ENCODE measurements at regions not wholly inside any gene's neighbourhood (a gene's known extent, or its start where the extent isn't known, plus 50 kb on each side); places are given as distances from the start of the nearest gene placed in this dataset.
"Not testable (repeated sequence)": the region's sequence is repeated elsewhere in the genome, so short reads cannot be mapped to it uniquely, and the experiment has no call there.

- POLR2A ChIA-PET, result interaction anchor here (1.1 kb wide), 1 partner anchor 24 kb away, joined by 3 read pairs; no protein-coding TSS in a partner anchor
These were observed 571.3 kb upstream of the CNTNAP5 start for GRCh38 chr2:123453772-123454171.

GRCh38 chr2:123455234-123455633 is 569.9 kb upstream of the CNTNAP5 start:
- H3K27ac Mint-ChIP-seq (ENCODE audit: low read depth, unreplicated experiment); intact Hi-C loops (cut with micrococcal nuclease); H3K27me3 Mint-ChIP-seq (ENCODE audit: insufficient read depth, unreplicated experiment); H3K36me3 Mint-ChIP-seq (ENCODE audit: insufficient read depth, unreplicated experiment); POLR2A ChIA-PET; DNase-seq (ENCODE audit: unreplicated experiment); H3K4me3 Mint-ChIP-seq (ENCODE audit: unreplicated experiment); H3K9me3 Mint-ChIP-seq (ENCODE audit: unreplicated experiment); BruUV-seq (replicated peaks): not testable (repeated sequence)
- CTCF ChIA-PET, result interaction anchor here (0.7 kb wide), 1 partner anchor 470 kb away, joined by 3 read pairs; no protein-coding TSS in a partner anchor
- H3K4me1 Mint-ChIP-seq (ENCODE audit: insufficient read depth, unreplicated experiment), result peaks cover 25% of the 10 kb centered on the region

More at GRCh38 chr2:123453772-123454171, 571.3 kb upstream of the CNTNAP5 start:
- intact Hi-C loops (cut with micrococcal nuclease), result no loop called here
- Mint-ChIP-seq H3K4me1 (ENCODE audit: insufficient read depth, unreplicated experiment) (peaks cover 25% of the 10 kb centered on the region), H3K9me3 (ENCODE audit: unreplicated experiment) (no peaks in the 10 kb centered on the region), H3K36me3 (ENCODE audit: insufficient read depth, unreplicated experiment) (peaks cover 10% of the 10 kb centered on the region), H3K27ac (ENCODE audit: low read depth, unreplicated experiment) (no peak overlapping the region), H3K27me3 (ENCODE audit: insufficient read depth, unreplicated experiment) (no peaks in the 10 kb centered on the region), H3K4me3 (ENCODE audit: unreplicated experiment) (no peak overlapping the region)
- CTCF ChIA-PET, result interaction anchor here (0.6 kb wide), 1 partner anchor 1479 kb away, joined by 4 read pairs; no protein-coding TSS in a partner anchor
- peak; percentile 44 for DNase-seq (ENCODE audit: unreplicated experiment)
- TF ChIP-seq, protein P1, sequence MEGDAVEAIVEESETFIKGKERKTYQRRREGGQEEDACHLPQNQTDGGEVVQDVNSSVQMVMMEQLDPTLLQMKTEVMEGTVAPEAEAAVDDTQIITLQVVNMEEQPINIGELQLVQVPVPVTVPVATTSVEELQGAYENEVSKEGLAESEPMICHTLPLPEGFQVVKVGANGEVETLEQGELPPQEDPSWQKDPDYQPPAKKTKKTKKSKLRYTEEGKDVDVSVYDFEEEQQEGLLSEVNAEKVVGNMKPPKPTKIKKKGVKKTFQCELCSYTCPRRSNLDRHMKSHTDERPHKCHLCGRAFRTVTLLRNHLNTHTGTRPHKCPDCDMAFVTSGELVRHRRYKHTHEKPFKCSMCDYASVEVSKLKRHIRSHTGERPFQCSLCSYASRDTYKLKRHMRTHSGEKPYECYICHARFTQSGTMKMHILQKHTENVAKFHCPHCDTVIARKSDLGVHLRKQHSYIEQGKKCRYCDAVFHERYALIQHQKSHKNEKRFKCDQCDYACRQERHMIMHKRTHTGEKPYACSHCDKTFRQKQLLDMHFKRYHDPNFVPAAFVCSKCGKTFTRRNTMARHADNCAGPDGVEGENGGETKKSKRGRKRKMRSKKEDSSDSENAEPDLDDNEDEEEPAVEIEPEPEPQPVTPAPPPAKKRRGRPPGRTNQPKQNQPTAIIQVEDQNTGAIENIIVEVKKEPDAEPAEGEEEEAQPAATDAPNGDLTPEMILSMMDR (IDR thresholded peaks at IDR 0.05; ENCODE audit: unreplicated experiment), result no peak
- BruUV-seq (replicated peaks), result no TSS peak

DNA sequence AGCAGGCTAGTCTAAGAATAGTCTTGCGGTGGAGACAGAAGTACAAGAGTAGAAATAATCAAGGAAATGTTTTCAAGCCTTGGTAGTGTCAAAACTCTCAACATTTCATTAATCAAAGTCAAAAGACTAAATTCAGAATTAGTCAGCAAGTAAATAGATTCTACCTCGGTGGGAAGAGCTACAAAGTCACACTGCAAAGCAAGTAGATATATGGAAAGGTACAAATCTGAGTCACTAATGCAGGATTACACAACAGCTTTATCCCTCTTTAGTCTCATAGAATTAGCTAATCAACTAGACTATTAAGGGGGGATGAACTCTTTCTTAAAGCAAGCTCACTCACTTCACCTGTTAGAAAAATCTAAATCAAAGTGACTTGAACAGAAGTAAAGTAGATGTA is 568.7 kb upstream of the CNTNAP5 start:
- Mint-ChIP-seq H3K4me3 (ENCODE audit: unreplicated experiment) (no peak overlapping the region), H3K27ac (ENCODE audit: low read depth, unreplicated experiment) (peak overlapping the region; percentile 31), H3K27me3 (ENCODE audit: insufficient read depth, unreplicated experiment) (no peaks in the 10 kb centered on the region), H3K9me3 (ENCODE audit: unreplicated experiment) (no peaks in the 10 kb centered on the region), H3K4me1 (ENCODE audit: insufficient read depth, unreplicated experiment) (peaks cover 25% of the 10 kb centered on the region), H3K36me3 (ENCODE audit: insufficient read depth, unreplicated experiment) (peaks cover 10% of the 10 kb centered on the region)
- intact Hi-C loops (cut with micrococcal nuclease), result no loop called here
- no TSS peak for BruUV-seq (replicated peaks)
- ChIA-PET POLR2A (interaction anchor here (0.9 to 1.1 kb wide), 3 partner anchors 14 to 269 kb away, joined by 3 read pairs; no protein-coding TSS in a partner anchor), CTCF (interaction anchor here (0.7 kb wide), 1 partner anchor 11 kb away, joined by 3 read pairs; no protein-coding TSS in a partner anchor)
- TF ChIP-seq, protein P1 (IDR thresholded peaks at IDR 0.05; ENCODE audit: unreplicated experiment), result no peak
- peak; percentile 70 for DNase-seq (ENCODE audit: unreplicated experiment)

DNA sequence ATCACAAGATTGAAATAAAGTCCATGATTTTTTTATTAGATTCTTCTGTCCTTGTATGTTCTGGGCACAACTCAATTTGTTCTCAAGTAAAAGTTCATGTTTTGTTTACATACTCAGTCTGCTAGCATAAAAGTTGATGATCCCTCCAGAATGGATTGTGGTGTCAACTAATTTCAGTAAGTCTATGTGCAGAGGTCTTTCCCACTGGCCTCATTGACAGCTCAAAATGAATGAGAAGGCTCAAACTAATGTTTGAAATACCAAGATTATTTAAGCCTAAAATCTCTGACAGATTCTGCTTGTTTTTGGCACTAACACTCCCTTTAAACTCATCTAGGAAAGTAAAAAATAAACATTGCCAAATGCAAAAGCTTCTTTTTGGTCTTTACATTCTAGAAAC is 561.2 kb upstream of the CNTNAP5 start:
- BruUV-seq (replicated peaks), result no TSS peak
- Mint-ChIP-seq H3K27me3 (ENCODE audit: insufficient read depth, unreplicated experiment) (no peaks in the 10 kb centered on the region), H3K27ac (ENCODE audit: low read depth, unreplicated experiment) (no peak overlapping the region), H3K4me3 (ENCODE audit: unreplicated experiment) (no peak overlapping the region), H3K4me1 (ENCODE audit: insufficient read depth, unreplicated experiment) (no peaks in the 10 kb centered on the region), H3K9me3 (ENCODE audit: unreplicated experiment) (no peaks in the 10 kb centered on the region), H3K36me3 (ENCODE audit: insufficient read depth, unreplicated experiment) (no peaks in the 10 kb centered on the region)
- intact Hi-C loops (cut with micrococcal nuclease), result no loop called here
- POLR2A ChIA-PET, result interaction anchor here (1.1 kb wide), 1 partner anchor 38 kb away, joined by 3 read pairs; no protein-coding TSS in a partner anchor
- CTCF ChIA-PET, result interaction anchor here (1.0 kb wide), 1 partner anchor 16 kb away, joined by 3 read pairs; no protein-coding TSS in a partner anchor
- no peak for DNase-seq (ENCODE audit: unreplicated experiment)
- TF ChIP-seq, protein P1 (IDR thresholded peaks at IDR 0.05; ENCODE audit: unreplicated experiment), result no peak

Data from MCF 10A (cell line).